LHCN-M2 (cell line): ENCODE measurements at regions not wholly inside any gene's neighbourhood (a gene's known extent, or its start where the extent isn't known, plus 50 kb on each side); places are given as distances from the start of the nearest gene placed in this dataset.

Source experiments
- DNase-seq: peaks from one replicate; pipeline ENCODE4 v3.0.0-alpha.2; 2012; ENCODE audit warnings: low read depth

DNA sequence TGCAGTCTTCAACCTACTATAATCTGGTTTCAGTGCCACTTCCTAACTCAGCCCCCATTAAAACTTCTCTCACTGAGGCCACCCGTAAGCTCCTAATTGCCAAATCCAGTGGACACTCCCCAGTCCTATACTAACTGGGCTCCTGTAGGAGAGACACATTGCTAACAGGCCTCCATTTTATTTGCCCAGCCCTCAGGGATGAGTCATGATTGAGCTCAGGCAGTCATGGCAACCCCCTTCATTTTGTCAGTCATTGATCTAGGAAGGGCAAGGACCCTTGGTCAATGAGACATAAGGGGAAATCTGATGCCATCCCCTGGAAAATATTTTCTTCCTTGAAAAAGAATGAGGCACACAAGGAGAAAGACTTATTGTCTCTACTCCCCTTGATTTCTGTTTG is 70.1 kb upstream of the HIF1A start:
- DNase-seq = peak; percentile 58

DNA sequence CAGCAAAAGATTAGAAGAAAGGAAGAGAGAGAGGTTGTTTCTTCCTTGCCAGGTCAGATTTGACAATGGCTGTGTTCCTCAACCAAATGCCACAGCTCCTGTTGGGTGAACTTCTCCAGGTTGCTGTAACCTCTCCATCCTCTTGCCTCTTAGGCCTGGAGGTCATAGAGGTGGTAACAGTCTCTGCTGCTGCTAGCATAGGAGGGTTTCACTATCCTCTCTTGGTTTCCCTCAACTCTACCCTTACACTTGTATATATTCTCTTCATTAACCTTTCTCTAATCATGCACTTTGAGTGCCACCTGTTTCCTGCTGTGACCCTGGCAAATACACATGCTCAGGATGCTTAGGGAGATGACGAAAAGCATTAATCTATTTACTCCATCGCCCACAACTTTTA is 67.7 kb upstream of the HIF1A start:
- DNase-seq = no peak

DNA sequence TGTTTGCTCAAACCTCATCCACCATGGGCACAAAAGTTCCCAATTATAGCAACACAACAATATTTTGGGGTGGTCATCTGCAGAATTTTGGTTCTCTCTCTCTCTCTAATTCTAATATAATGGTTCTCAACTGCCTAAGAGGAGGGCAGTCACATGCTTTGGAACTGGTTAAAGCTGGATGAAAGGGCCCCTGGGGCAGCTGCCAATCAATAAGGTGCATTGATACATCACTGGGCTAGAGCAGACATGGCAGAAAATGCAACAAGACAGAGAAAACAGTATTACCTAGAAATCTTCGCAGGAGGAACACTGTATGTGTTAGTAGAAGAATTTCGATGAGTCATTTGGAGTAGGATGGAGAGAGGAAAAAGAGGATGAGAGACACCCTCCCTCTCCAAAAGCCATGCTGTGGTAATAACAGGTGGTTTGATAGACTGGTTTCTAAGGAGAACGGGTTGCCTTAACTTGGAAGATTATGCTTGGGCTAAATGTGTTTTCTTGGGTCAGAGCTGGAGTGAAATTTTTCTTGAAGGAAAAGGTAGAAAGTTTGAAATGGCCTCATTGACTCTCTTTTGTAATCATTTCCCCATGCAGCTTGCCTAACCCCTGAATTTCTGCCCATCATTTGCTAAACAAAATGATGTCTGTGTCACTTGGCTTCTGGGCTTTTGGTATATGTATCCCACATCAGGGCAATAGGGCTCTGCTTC is 67.1 kb upstream of the HIF1A start:
- DNase-seq = peak; percentile 72

DNA sequence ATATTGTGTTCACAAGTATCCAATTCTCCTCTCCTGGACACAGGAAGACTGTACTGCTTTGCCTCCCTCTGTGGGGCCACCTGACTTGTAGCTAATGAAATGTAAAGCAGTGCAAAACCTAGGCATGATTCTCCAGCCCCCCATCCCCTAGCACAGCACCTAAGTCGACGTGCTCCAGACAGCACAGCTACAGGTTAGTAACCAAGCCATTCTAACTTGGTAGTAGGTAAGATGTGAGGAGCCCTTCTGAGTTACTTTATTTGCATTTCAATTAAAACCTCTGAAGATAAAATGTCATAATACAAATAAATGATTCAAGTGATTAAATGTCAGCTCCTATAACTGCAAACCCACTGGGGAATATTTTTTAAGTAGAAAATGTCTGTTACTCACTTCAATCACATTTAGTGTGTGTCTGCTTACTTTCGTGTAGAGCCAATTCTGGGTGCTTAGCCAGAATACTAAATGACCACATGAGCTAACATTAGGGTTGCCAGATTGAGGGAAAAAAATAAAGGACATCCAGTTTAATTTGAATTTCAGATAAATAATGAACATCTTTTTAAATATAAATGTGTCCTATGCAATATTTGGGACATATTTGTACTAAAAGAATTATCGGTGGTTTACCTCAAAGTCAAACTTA is 64.8 kb upstream of the HIF1A start:
- DNase-seq = no peak

DNA sequence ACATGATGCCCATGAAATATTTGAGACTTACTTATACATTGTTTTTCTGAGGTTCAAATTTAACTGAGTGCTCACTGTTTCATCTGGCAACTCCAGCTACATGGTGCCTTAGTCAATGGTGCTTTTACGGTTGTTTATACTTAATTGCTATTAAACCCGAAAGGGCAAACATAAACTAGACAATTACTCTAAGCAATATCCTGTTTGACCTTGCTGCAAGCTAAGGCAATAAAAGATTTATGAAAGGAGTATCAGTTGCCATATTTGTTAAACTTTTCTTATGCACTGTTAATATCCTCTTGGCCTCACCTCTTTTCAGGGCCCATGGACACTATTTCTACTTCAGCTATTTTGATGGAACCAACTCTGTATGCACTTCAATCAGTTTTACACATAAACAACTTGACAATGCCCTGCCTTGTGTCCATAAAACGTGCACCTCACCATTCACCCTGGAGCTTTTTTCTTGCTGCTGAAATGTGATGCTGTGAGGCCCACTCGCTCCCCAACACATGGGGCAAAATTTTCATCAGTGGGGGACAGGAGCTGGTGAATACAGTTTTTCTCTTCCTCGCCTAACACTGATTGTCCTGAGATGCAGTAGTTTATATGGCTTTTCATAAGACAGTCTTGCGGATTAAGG is 64.1 kb upstream of the HIF1A start:
- no peak for DNase-seq

DNA sequence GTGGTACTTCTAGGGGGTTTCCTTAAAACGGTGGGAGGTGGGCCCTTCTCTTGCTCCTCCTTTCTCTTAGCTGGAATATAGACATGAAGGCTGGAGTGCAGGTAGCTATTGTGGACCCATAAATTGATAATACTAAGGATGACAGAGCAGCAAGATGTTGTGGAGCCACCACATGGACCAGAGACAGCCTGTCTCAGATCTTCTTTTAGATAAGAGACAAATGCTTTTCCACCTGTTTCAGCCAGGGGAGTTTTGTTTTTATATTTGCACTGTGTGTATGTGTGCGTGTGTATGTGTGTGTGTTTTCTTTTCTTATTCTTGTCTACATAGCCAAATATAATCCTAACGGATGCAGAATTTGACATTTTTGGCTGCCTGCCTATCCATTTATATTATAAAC is 62.9 kb upstream of the HIF1A start:
- no peak for DNase-seq

DNA sequence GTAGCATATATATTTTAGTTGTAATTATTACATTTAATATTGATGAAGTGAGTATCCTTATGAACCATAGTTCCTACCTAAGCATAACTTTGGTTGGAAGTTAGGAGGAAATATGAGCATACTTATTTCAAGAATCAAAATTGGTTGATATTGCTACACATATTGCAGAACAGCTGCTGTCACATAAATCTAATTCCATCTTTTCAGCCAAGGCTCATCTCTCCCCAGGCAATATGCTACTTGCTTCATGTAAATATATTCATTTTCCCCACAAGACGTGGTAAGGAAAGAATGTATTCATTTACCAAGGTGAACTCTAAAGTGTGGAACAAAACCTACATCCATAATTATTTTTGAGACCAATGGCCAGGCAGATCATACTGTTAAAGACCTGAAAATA is 62.5 kb upstream of the HIF1A start:
- peak; percentile 78 for DNase-seq

DNA sequence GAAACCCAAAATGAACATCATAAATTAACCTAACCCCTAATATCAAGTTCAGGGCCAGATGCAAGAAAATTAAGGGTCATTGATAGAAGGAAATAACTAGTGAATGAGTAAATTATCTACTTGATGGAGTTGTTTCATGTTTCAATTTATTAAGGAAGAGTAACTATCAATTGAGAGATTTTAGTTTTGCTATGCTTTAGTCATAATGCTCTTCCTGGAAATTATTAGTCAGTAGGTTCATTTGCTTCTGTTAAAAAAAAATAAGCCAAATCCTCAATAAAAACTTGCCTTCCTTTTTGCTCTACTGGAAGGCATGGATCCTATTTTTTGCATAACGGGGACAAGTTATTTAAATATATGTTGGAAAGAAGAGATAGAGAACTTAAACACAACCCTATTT is 59.0 kb upstream of the HIF1A start:
- no peak for DNase-seq

DNA sequence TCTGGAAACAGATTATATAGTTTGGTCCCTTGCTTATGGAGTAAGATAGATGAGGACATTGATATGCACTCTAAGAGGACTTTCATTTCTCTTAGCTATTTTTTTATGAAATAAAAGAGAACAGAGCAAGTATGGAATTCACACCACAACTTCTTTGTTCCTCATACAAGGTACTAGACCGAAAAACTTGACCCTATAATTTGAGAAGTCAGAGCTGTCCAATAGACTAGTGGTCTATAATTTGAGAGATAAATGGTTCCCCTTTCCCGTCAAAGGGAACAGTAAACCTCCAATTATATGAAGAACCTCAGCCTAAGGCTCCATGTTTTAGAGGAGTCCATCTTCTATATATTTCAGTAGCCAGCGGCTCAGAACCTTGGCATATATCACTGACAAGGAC is 58.5 kb upstream of the HIF1A start:
- no peak for DNase-seq

DNA sequence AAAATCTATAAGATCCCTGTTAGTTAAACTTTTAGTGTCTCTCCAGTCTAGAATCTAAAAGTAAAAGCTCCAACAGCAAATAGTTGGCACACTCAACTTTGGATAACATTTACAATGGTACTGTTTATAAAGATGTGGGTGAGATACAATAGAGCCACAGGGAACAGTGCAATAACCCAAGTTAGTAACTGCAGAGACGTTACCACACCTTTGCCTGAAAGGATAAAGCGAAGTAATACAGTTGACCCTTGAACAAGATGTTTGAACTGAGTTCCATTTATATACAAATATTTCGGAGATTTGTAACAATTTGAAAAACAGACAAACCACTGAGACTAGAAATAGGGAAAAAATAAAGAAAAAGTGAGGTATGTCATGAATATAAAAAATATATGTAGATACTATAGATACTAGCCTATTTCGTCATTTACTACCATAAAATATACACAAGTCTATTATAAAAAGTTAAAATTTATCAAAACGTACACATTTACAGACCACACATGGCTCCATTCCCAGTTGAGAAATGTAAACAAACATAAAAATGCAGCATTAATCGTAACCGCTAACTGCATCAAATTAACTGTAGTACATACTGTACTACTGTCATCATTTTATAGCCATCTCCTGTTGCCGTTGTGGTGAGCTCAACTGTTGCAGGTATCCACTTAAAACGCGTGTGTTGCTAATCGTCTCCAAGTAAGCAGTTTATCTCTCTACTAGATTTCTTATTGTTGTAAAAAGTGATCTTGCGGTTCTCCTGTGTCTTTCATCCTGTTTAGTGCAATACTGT is 56.5 kb upstream of the HIF1A start:
- DNase-seq = no peak

DNA sequence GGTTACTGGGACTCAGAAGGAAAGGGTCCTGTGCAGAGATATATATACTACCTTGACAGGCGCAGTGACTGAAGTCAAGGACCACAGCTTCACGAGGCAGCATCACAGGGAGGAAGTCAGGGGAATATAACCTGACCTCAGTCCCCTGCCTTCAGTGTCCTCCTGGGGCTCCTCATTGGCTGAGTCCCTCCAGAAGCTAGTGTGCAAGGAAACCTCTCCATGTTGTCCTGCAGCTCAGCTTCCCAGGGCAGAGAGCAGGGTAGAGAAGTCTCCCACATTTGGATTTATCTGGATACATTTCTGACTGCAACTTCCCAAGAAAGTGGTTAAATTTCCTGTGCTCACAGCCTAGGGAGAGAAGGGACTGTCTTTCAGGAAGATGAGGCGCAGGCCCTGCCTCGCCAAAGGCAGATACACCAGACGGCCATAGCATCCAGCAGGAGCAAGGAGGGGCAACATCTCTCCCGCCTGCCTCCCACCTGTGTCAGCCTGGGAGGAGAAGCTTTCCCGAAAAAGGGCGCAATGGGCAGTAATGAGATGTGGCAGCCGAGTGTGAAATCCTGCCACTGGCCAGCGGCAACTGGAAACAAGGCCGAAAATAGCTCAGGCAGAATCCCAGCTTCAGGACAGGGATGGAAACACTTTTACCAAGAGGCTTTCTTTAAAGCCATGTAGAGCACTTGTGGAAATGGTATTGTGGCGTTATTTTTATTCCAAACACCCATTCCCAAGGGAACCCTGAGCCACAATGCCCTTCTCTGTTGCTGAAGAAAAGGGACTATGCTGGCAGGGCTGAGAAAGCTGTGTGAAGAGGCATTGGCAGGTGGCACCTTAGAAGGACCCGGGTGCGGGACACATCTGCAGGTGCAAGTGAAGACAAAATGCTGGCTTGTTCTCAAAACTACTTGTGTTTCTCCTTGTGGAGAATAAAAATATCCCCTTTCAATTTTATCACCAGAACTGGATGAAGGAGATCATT is 54.9 kb upstream of the HIF1A start:
- DNase-seq = no peak

DNA sequence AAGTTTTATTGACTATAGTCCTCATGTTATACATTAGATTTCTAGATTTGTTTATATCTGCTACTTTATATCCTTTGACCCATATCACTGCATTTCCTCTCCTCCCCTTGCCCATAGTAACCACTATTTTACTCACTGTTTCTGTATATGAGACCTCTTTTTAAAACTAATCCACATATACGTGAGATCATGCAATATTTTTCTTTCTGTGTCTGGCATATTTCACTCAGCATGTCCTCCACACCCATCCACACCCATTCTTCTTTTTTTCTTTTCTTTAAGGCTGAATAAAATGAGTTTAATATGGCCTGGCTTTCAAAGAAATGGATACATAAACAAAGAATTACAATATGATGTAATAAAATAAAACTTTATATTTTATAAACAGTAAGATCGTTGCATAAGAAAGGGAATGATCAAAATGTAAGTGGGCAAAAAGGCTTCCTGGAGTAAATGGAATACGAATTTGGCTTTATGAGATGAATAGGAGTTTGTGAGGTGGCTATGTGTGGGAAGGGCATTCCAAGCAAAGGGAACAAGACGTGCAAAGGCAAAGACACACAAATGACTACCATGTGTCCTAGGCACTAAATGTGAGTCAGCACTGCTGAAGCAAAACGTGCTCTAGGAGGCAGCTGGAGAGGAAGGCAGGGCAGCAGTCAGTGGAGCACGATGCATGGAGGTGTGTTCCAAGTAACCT is 53.2 kb upstream of the HIF1A start:
- peak; percentile 83 for DNase-seq

DNA sequence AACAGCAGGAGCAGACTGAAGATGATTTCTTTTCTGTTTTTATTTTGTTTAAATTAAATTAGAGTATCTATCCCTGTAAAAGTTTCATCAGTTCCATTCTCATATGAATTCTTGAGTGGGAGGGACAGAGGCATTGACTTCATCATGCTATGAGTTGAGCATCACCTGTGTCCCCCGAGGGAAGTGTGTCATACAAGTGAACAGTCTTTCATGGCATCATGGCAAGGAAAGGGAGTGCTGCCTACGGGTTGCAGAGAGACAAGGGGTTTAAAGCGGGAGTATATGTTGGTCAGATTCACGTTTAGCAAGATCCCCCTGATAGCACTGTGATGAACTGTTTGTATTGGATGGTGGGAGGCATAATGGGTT is 52.7 kb upstream of the HIF1A start:
- no peak for DNase-seq

DNA sequence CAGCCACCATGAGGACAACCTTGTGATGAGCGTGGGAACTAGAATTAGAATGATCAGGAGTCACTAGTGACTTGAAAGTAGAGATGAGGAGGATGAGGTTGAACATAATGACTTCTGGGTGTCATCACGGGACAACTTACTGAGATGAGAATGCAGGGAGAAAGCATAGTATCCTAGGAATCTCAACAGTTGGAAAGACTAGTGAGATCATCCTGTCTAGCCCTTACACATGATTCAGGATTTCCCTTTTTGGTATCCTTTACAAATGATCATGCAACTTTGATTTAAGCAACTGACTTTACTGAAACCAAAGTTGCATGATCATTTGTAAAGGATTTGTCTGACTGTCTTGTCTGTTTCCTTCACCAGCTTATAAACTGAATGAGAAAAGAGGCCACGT is 51.8 kb upstream of the HIF1A start:
- peak; percentile 72 for DNase-seq

DNA sequence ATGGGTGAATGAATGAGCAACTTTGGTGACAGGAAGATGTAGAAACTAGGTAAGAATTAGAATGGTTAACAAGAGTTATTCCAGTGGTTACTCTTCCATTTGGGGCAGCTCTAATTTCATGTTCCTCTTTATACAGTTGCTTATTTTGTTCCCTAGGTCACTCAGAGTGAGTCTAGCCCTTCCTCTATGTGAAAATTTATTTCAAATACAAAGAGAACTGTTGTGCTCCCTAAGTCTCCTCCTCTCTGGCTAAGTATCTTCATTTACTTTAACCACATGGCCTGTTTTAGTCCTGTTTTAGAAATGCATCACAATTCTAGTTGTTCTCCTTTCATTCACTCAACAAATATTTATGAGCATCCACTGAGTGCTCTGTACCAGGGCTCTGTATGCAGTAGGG is 51.1 kb upstream of the HIF1A start:
- DNase-seq = no peak

DNA sequence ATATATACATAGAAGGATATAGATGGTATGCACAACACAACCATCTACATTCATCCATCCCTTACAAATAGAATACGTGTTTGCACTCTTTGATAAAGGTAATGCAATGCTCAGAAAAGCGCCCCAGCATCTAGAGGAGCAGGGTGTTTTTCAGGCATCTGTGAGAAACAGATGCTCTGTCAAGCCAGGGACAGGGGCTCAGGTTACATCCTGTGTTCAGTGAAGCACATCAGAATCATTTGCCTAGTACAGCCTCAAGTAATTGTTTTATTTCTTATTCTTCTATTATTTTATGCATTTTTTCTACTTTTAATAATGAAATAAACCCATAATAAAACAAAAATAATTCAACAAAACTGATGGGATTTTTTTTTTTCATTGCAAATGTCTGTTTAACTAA is 50.5 kb upstream of the HIF1A start:
- DNase-seq = peak; percentile 67

DNA sequence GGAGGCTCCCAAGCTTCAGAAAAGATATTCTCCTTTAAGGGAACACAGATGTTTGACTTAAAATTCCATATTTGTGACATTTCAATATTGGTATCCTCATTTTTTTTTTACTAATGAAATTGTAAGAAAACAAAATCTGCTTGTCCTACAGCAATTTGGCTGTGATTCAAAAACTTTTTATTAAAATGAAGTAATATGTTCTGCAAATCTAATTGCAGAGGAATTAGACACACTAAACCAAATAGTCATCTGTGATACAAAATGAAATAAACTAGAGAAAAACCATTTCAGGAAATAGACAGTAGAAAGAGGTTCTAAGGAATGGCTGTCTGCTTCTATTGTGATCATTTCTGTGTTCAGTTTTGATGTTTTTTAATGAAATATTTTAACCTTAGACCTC is 50.1 kb upstream of the HIF1A start:
- DNase-seq = no peak
